Mammary epithelial cell (primary cell): ENCODE measurements at regions not wholly inside any gene's neighbourhood (a gene's known extent, or its start where the extent isn't known, plus 50 kb on each side); places are given as distances from the start of the nearest gene placed in this dataset.

ENCODE experiments used
- EZH2 ChIP-seq: IDR thresholded peaks from 2 replicates; pipeline ENCODE4 v1.6.1; 2012; ENCODE audit warnings: low read length, inconsistent platforms, borderline replicate concordance
- TF ChIP-seq, protein P1 (sequence below), 2 donors: IDR thresholded peaks in 1 of 2; conservative IDR thresholded peaks in 1 of 2; 2 replicates each; pipeline ENCODE4 v1.5.1; 2011 to 2012; ENCODE audit warnings: inconsistent platforms in 2 of 2, low read length in 2 of 2, mild to moderate bottlenecking in 2 of 2, control low read depth in 1 of 2, low read depth in 1 of 2; ENCODE audit not compliant: insufficient read depth in 1 of 2; ENCODE audit errors: extremely low read depth in 1 of 2

DNA sequence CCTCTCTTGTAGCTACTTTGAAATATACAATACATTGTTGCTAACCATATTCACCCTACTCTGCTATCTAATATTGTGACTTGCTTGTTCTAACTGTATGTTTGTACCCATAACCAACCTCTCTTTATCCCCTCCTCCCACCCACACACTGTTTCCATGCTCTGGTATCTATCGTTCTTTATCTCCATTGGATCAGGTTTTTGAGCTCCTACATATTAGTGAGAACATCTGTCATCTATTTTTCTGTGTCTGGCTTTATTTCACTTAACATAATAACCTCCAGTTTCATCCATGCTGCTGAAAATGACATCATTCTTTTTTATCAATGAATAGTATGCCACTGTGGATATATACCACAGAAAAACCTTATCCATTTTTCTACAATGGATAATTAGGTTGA lies 1230.1 kb downstream of the PLA2G4A start:
- TF ChIP-seq, protein P1, sequence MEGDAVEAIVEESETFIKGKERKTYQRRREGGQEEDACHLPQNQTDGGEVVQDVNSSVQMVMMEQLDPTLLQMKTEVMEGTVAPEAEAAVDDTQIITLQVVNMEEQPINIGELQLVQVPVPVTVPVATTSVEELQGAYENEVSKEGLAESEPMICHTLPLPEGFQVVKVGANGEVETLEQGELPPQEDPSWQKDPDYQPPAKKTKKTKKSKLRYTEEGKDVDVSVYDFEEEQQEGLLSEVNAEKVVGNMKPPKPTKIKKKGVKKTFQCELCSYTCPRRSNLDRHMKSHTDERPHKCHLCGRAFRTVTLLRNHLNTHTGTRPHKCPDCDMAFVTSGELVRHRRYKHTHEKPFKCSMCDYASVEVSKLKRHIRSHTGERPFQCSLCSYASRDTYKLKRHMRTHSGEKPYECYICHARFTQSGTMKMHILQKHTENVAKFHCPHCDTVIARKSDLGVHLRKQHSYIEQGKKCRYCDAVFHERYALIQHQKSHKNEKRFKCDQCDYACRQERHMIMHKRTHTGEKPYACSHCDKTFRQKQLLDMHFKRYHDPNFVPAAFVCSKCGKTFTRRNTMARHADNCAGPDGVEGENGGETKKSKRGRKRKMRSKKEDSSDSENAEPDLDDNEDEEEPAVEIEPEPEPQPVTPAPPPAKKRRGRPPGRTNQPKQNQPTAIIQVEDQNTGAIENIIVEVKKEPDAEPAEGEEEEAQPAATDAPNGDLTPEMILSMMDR (conservative IDR thresholded peaks at IDR 0.05 in 1 of 2, IDR thresholded peaks at IDR 0.05 in 1 of 2; ENCODE audit: extremely low read depth in 1 of 2, insufficient read depth in 1 of 2, low read depth in 1 of 2, low read length in 2 of 2): no peak
- TF ChIP-seq EZH2: no peak
